Heart left ventricle (tissue), 16 donors: ENCODE measurements at regions not wholly inside any gene's neighbourhood (a gene's known extent, or its start where the extent isn't known, plus 50 kb on each side); places are given as distances from the start of the nearest gene placed in this dataset.

Experiments
- ATAC-seq, 4 donors: fragments of 200-7000 bp; cut with Tn5 transposase; one replicate each; pipeline ENCODE4 v1.9.1; 2020 to 2022; ENCODE audit warnings: moderate library complexity in 4 of 4, mild to moderate bottlenecking in 3 of 4, moderate number of reproducible peaks in 1 of 4
- DNase-seq, 5 donors: peaks; one replicate each; pipeline ENCODE4 v3.0.0-alpha.2; 2020
- H3K27ac ChIP-seq, 12 donors: fragments of 200-600 bp; sonication (generic) in 4 of 12; one replicate each; pipeline versions ENCODE4 v1.5.0 to v1.8.0; 2016 to 2022; ENCODE audit warnings: mild to moderate bottlenecking in 2 of 12
- H3K27me3 ChIP-seq, 9 donors: fragments of 200-600 bp; sonication (generic) in 2 of 9; one replicate each; pipeline versions ENCODE4 v1.5.1 to v1.8.0; 2016 to 2022; ENCODE audit warnings: mild to moderate bottlenecking in 3 of 9
- H3K36me3 ChIP-seq, 9 donors: fragments of 200-600 bp; sonication (generic) in 2 of 9; one replicate each; pipeline versions ENCODE4 v1.5.0 to v1.8.0; 2018 to 2022; ENCODE audit warnings: mild to moderate bottlenecking in 2 of 9
- H3K4me1 ChIP-seq, 12 donors: fragments of 200-600 bp; sonication (generic) in 4 of 12; one replicate each; pipeline versions ENCODE4 v1.5.0 to v1.8.0; 2016 to 2022; ENCODE audit warnings: mild to moderate bottlenecking in 3 of 12
- H3K4me3 ChIP-seq, 12 donors: fragments of 200-600 bp; sonication (generic) in 4 of 12; one replicate each; pipeline versions ENCODE4 v1.5.0 to v1.8.0; 2017 to 2022; ENCODE audit warnings: mild to moderate bottlenecking in 9 of 12, moderate library complexity in 4 of 12
- H3K9me3 ChIP-seq, 12 donors: fragments of 200-600 bp; sonication (generic) in 4 of 12; one replicate each; pipeline versions ENCODE4 v1.5.0 to v1.8.0; 2016 to 2022; ENCODE audit warnings: mild to moderate bottlenecking in 1 of 12
- POLR2A ChIP-seq, 2 donors: fragments of 450-650 bp; IDR thresholded peaks; one replicate each; pipeline ENCODE4 v1.6.1; 2017; ENCODE audit warnings: antibody characterized with exemption in 2 of 2, mild to moderate bottlenecking in 2 of 2, moderate library complexity in 2 of 2
- WGBS, 4 donors: extraction: QIAGEN DNeasy Blood & Tissue Kit in 2 of 4; methylation state at CpG; one replicate each; pipeline versions ENCODE4 v1.1.5 to v1.1.7; 2013 to 2018; 5-methylcytosine and 5-hydroxymethylcytosine counted together
- intact Hi-C, 10 donors: fragments of 100-400 bp; cut with DNase I; formaldehyde crosslinking; loops; one replicate each; pipeline versions ENCODE4 v1.11.1 to v1.14.2; 2022
- TF ChIP-seq, protein P1 (sequence below), 12 donors: fragments of 200-600 bp; sonication (generic) in 4 of 12; IDR thresholded peaks; one replicate each; pipeline versions ENCODE4 v1.5.0 to v1.8.0; 2018 to 2022; ENCODE audit warnings: antibody characterized with exemption in 12 of 12, mild to moderate bottlenecking in 5 of 12
- donor health status: ischemic (EF 13 %, LVEDD 7.1; RV severe dilation, severe dysfunction).
- donor health status: healthy with polysubstance abuse.
- donor health status: DM: no; HTN: yes; CAD: no.
- donor health status: DM: no; HTN: no; CAD: no.
- donor health status: ischemic (EF 25% LVEDD 6.9; RV normal size, moderate dysfunction).
- donor health status: ischemic (EF 25% LVEDD 5.7; RV mildly dilated, moderate dysfunction).
- donor health status: healthy.
- donor health status: DM: yes; HTN: yes; CAD: no.
- donor health status: ischemic (EF 35%, LVEDD 5.7; RV mildly dilated, moderate dysfunction).
- donor health status: nonischemic (EF 11% LVEDD 7.7; RV severe dilation, severe dysfunction).
- donor health status: DM: yes; HTN: yes; CAD: no.
- donor health status: PGD.
- donor health status: ischemic (EF 29% LVEDD 5.4; RV normal size, mild dysfunction).
- donor health status: nonischemic (EF 23%, LVEDD 6.1; RV moderate dilation, normal function).

DNA sequence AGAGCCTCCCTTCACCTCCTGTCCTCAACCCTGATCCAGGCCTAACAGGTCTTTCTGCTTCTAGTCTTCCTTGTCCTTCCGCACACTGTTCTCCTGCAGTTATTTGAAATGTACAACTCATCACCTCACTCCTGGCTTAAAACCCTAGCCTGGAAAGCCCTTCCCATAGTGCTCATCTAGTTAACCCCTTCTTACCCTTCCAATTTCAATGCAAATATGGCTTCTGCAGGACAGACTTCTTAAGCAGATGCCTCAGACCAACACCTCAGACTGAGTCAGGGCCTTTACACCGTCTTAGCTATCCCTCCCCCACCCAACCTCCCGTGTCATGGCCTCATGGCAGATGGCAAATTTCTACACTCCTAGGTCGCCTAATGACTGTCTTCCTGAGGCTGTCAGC lies 130.4 kb downstream of the BCOR start:
- H3K27ac ChIP-seq, result no peak overlapping the region
- no peak for ATAC-seq
- H3K36me3 ChIP-seq, result no peaks in the 10 kb centered on the region
- DNase-seq, result no peak
- no peak overlapping the region for H3K4me3 ChIP-seq
- intact Hi-C loops, result no loop called here
- peaks cover 0 to 25% (median 0%) of the 10 kb centered on the region in 12 donors for H3K9me3 ChIP-seq
- peaks cover 0 to 7% (median 0%) of the 10 kb centered on the region in 9 donors for H3K27me3 ChIP-seq
- peaks cover 0 to 13% (median 0%) of the 10 kb centered on the region in 12 donors for H3K4me1 ChIP-seq
- TF ChIP-seq, protein P1, sequence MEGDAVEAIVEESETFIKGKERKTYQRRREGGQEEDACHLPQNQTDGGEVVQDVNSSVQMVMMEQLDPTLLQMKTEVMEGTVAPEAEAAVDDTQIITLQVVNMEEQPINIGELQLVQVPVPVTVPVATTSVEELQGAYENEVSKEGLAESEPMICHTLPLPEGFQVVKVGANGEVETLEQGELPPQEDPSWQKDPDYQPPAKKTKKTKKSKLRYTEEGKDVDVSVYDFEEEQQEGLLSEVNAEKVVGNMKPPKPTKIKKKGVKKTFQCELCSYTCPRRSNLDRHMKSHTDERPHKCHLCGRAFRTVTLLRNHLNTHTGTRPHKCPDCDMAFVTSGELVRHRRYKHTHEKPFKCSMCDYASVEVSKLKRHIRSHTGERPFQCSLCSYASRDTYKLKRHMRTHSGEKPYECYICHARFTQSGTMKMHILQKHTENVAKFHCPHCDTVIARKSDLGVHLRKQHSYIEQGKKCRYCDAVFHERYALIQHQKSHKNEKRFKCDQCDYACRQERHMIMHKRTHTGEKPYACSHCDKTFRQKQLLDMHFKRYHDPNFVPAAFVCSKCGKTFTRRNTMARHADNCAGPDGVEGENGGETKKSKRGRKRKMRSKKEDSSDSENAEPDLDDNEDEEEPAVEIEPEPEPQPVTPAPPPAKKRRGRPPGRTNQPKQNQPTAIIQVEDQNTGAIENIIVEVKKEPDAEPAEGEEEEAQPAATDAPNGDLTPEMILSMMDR (IDR thresholded peaks at IDR 0.05), result no peak
- TF ChIP-seq POLR2A (IDR thresholded peaks at IDR 0.05), result no peak
- 81 to 95% (median 88%) methylated on average over 4 of the region's 4 CpGs for WGBS, 4 donors

DNA sequence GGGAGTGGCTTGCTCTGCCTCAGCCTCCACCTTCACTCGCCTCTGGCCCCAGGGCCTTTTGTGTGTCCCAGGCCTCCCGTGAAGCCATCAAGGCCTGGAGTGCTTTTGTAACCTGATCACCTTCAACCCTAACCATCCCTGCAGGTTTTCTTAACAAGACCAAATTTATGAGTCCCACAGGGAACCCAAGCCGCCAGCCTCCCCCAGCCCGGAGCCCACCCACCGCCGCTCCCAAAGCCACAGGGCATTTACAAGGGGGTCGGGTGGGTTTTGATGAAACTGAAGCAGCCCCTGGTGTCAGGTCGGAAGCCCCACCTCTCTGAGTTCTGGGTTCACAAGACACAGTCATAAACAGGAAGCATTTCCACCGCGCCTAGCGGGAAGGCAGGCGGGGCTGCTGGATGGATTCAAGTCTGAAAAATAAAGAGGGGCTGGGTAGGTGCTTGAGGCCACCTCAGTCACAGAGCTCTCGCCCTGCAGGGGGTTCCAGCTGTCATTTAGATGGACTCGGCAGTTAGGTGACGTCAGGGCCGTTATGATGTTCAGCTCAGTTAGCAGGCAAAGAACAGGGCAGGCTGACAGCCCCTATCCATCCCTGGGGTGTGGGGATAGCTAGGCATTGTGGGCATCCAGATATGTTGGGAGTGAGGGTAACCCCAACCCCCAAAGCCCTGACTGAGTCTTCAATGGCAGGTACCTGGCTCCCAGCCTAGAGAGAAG lies 128.5 kb downstream of the BCOR start:
- DNase-seq (peak in 2 of 5 donors; percentile 44 to 45), ATAC-seq (peak; percentile 18 to 63 (median 31))
- Histone ChIP-seq H3K27me3 (peaks cover 0 to 2% (median 0%) of the 10 kb centered on the region in 9 donors), H3K4me3 (peak overlapping the region in 1 of 12 donors; percentile 2), H3K36me3 (no peaks in the 10 kb centered on the region), H3K27ac (peak overlapping the region in 7 of 12 donors; percentile 39 to 78 (median 67)), H3K9me3 (peaks cover 0 to 25% (median 0%) of the 10 kb centered on the region in 12 donors), H3K4me1 (peaks cover 0 to 13% (median 0%) of the 10 kb centered on the region in 12 donors)
- intact Hi-C loops, result no loop called here
- TF ChIP-seq, protein P1 (IDR thresholded peaks at IDR 0.05), result no peak
- TF ChIP-seq POLR2A (IDR thresholded peaks at IDR 0.05), result no peak
- WGBS, 4 donors, result 40 to 58% (median 54%) methylated on average over 13 to 16 of the region's 16 CpGs

- Histone ChIP-seq H3K36me3 (no peaks in the 10 kb centered on the region), H3K9me3 (peaks cover 0 to 20% (median 0%) of the 10 kb centered on the region in 12 donors), H3K27ac (peak overlapping the region in 6 of 12 donors; percentile 59 to 78 (median 70)), H3K27me3 (peaks cover 0 to 2% (median 0%) of the 10 kb centered on the region in 9 donors), H3K4me1 (peaks cover 0 to 13% (median 0%) of the 10 kb centered on the region in 12 donors), H3K4me3 (peak overlapping the region in 1 of 12 donors; percentile 2)
- WGBS, 4 donors, result 65 to 80% (median 75%) methylated on average over 18 to 19 of the region's 19 CpGs
- intact Hi-C loops, result no loop called here
- ATAC-seq, result peak; percentile 41 to 80 (median 50)
- DNase-seq, result peak in 2 of 5 donors; percentile 37 to 39
- TF ChIP-seq POLR2A (IDR thresholded peaks at IDR 0.05), result no peak
- TF ChIP-seq, protein P1 (IDR thresholded peaks at IDR 0.05), result no peak
Measured at GRCh38 chrX:39969819-39970504, 127.8 kb downstream of the BCOR start.

- Histone ChIP-seq H3K27me3 (peaks cover 0 to 2% (median 0%) of the 10 kb centered on the region in 9 donors), H3K9me3 (peaks cover 0 to 10% (median 0%) of the 10 kb centered on the region in 12 donors), H3K4me1 (peaks cover 0 to 13% (median 0%) of the 10 kb centered on the region in 12 donors), H3K36me3 (no peaks in the 10 kb centered on the region), H3K27ac (peak overlapping the region in 1 of 12 donors; percentile 51), H3K4me3 (no peak overlapping the region)
- TF ChIP-seq, protein P1 (IDR thresholded peaks at IDR 0.05), result no peak
- DNase-seq (no peak), ATAC-seq (no peak)
- intact Hi-C loops, result no loop called here
- WGBS, 4 donors, result 92 to 100% (median 99%) methylated on average over 1 to 2 of the region's 2 CpGs
Measured at GRCh38 chrX:39971760-39972159, 126.0 kb downstream of the BCOR start.
